ENCODE measurements at regions not wholly inside any gene's neighbourhood (a gene's known extent, or its start where the extent isn't known, plus 50 kb on each side); places are given as distances from the start of the nearest gene placed in this dataset.

DNA sequence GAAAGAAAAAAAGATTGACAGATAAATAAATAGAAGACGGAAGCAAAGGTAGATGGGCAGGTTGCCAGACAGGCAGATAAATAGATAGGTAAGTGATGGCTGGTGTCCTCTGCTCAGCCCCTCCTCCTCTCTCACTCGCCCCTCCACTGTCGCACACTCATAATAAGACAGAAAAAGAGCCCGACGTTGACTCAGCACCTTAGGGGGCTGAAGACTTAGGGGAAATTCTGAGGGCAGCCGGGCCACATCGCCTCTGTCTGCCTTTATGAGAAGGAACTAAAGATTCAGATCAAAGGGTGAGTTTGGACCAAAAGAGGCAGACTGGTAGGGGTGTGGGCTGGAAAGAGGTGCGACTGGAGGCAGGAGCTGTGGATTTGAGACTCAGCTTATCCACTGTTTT, 158.1 kb upstream of the IGSF21 start:
- TF ChIP-seq, protein P1, sequence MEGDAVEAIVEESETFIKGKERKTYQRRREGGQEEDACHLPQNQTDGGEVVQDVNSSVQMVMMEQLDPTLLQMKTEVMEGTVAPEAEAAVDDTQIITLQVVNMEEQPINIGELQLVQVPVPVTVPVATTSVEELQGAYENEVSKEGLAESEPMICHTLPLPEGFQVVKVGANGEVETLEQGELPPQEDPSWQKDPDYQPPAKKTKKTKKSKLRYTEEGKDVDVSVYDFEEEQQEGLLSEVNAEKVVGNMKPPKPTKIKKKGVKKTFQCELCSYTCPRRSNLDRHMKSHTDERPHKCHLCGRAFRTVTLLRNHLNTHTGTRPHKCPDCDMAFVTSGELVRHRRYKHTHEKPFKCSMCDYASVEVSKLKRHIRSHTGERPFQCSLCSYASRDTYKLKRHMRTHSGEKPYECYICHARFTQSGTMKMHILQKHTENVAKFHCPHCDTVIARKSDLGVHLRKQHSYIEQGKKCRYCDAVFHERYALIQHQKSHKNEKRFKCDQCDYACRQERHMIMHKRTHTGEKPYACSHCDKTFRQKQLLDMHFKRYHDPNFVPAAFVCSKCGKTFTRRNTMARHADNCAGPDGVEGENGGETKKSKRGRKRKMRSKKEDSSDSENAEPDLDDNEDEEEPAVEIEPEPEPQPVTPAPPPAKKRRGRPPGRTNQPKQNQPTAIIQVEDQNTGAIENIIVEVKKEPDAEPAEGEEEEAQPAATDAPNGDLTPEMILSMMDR (IDR thresholded peaks at IDR 0.05) = no peak
- no peak for TF ChIP-seq POLR2A (IDR thresholded peaks at IDR 0.05)

All from uterus (tissue), 2 donors.